WTC11 (cell line): ENCODE measurements at regions not wholly inside any gene's neighbourhood (a gene's known extent, or its start where the extent isn't known, plus 50 kb on each side); places are given as distances from the start of the nearest gene placed in this dataset.

ENCODE experiments used
- ATAC-seq: fragments of 200-7000 bp; cut with Tn5 transposase; 2 replicates; pipeline ENCODE4 v1.10.0; 2021; ENCODE audit warnings: mild to moderate bottlenecking, moderate library complexity
- CTCF ChIA-PET: fragments of 300-600 bp; sonication (Branson Sonifier 250); formaldehyde crosslinking; loops from one replicate; lab custom pipeline; 2021; ENCODE audit warnings: antibody characterized with exemption; lab: Charles Lee
- POLR2A ChIA-PET: fragments of 350-600 bp; sonication (Branson Sonifier 250); formaldehyde crosslinking; loops from one replicate; lab custom pipeline; 2021; ENCODE audit warnings: antibody characterized with exemption; lab: Charles Lee
- DNase-seq: peaks from one replicate; pipeline ENCODE4 v3.0.0; 2021; ENCODE audit warnings: low spot score
- H3K27ac Mint-ChIP-seq: 2 replicates; pipeline ENCODE4 v1.8.0; 2021; ENCODE audit warnings: mixed read lengths
- H3K27me3 Mint-ChIP-seq: 2 replicates; pipeline ENCODE4 v1.8.0; 2021; ENCODE audit warnings: low read depth, mild to moderate bottlenecking, moderate library complexity, mixed read lengths
- H3K36me3 Mint-ChIP-seq: 2 replicates; pipeline ENCODE4 v1.8.0; 2021; ENCODE audit warnings: mixed read lengths
- H3K4me1 Mint-ChIP-seq: 2 replicates; pipeline ENCODE4 v1.8.0; 2022; ENCODE audit warnings: mixed read lengths
- H3K4me3 Mint-ChIP-seq: 2 replicates; pipeline ENCODE4 v1.8.0; 2021; ENCODE audit warnings: mild to moderate bottlenecking, moderate library complexity, mixed read lengths
- H3K9me3 Mint-ChIP-seq: 2 replicates; pipeline ENCODE4 v1.8.0; 2021; ENCODE audit warnings: mixed read lengths
- ATF3 ChIP-seq: sonication (generic); formaldehyde crosslinking; conservative IDR thresholded peaks from 2 replicates; pipeline ENCODE4 v1.8.1; 2022; ENCODE audit warnings: mild to moderate bottlenecking, missing genetic modification reagents
- CREM ChIP-seq: sonication (generic); formaldehyde crosslinking; IDR thresholded peaks from 2 replicates; pipeline ENCODE4 v1.8.1; 2022; ENCODE audit warnings: mild to moderate bottlenecking, missing genetic modification reagents, moderate library complexity
- CTCF ChIP-seq: fragments of 200-600 bp; IDR thresholded peaks from 2 replicates; pipeline ENCODE4 v1.8.0; 2022; ENCODE audit warnings: antibody characterized with exemption
- ESRRA ChIP-seq: sonication (generic); formaldehyde crosslinking; IDR thresholded peaks from 2 replicates; pipeline ENCODE4 v1.8.1; 2022; ENCODE audit warnings: mild to moderate bottlenecking, missing genetic modification reagents, borderline replicate concordance
- HMGXB4 ChIP-seq: sonication (generic); formaldehyde crosslinking; IDR thresholded peaks from 2 replicates; pipeline ENCODE4 v1.8.1; 2023; ENCODE audit warnings: mild to moderate bottlenecking, moderate library complexity, missing genetic modification reagents
- IRF2 ChIP-seq: sonication (generic); formaldehyde crosslinking; IDR thresholded peaks from 2 replicates; pipeline ENCODE4 v1.8.0; 2022; ENCODE audit warnings: low read depth, missing genetic modification reagents, borderline replicate concordance
- JAZF1 ChIP-seq: fragments of 250-450 bp; sonication (Bioruptor Pico); IDR thresholded peaks from 2 replicates; pipeline ENCODE4 v1.9.0; 2021; ENCODE audit warnings: moderate library complexity, mild to moderate bottlenecking, inconsistent platforms
- JUN ChIP-seq: sonication (generic); formaldehyde crosslinking; IDR thresholded peaks from 2 replicates; pipeline ENCODE4 v1.8.0; 2023; ENCODE audit warnings: mild to moderate bottlenecking, missing genetic modification reagents
- MYBL2 ChIP-seq: sonication (generic); formaldehyde crosslinking; IDR thresholded peaks from 2 replicates; pipeline ENCODE4 v1.8.1; 2023; ENCODE audit warnings: mild to moderate bottlenecking, moderate library complexity, missing genetic modification reagents
- NFYB ChIP-seq: sonication (generic); formaldehyde crosslinking; conservative IDR thresholded peaks from 2 replicates; pipeline ENCODE4 v1.8.0; 2022; ENCODE audit warnings: low read depth, missing genetic modification reagents
- NR1H2 ChIP-seq: sonication (generic); formaldehyde crosslinking; IDR thresholded peaks from 2 replicates; pipeline ENCODE4 v1.9.0; 2021; ENCODE audit warnings: mild to moderate bottlenecking, moderate library complexity, missing genetic modification reagents
- PRRX2 ChIP-seq: fragments of 250-450 bp; sonication (Bioruptor Pico); IDR thresholded peaks from 2 replicates; pipeline ENCODE4 v1.8.0; 2021; ENCODE audit warnings: mild to moderate bottlenecking
- SP1 ChIP-seq: sonication (generic); formaldehyde crosslinking; conservative IDR thresholded peaks from 2 replicates; pipeline ENCODE4 v1.8.1; 2022; ENCODE audit warnings: missing genetic modification reagents
- ZBTB43 ChIP-seq: sonication (generic); formaldehyde crosslinking; IDR thresholded peaks from 2 replicates; pipeline ENCODE4 v1.8.1; 2023; ENCODE audit warnings: mild to moderate bottlenecking, missing genetic modification reagents
- ZNF121 ChIP-seq: sonication (generic); formaldehyde crosslinking; IDR thresholded peaks from 2 replicates; pipeline ENCODE4 v1.8.0; 2023; ENCODE audit warnings: missing genetic modification reagents
- ZNF219 ChIP-seq: sonication (generic); formaldehyde crosslinking; IDR thresholded peaks from 2 replicates; pipeline ENCODE4 v1.8.0; 2023; ENCODE audit warnings: missing genetic modification reagents, mild to moderate bottlenecking, borderline replicate concordance
- ZNF263 ChIP-seq: sonication (generic); formaldehyde crosslinking; IDR thresholded peaks from 2 replicates; pipeline ENCODE4 v1.8.1; 2022; ENCODE audit warnings: low read depth, mild to moderate bottlenecking, moderate library complexity, missing genetic modification reagents
- ZNF317 ChIP-seq: sonication (generic); formaldehyde crosslinking; IDR thresholded peaks from 2 replicates; pipeline ENCODE4 v1.8.1; 2023; ENCODE audit warnings: low read depth, mild to moderate bottlenecking, moderate library complexity, missing genetic modification reagents, borderline replicate concordance
- ZNF671 ChIP-seq: fragments of 250-450 bp; sonication (Bioruptor Pico); IDR thresholded peaks from 2 replicates; pipeline ENCODE4 v1.8.0; 2021; ENCODE audit warnings: mild to moderate bottlenecking
- TF ChIP-seq, protein P1 (sequence below): sonication (generic); formaldehyde crosslinking; IDR thresholded peaks from 2 replicates; pipeline ENCODE4 v1.8.0; 2022; ENCODE audit warnings: missing genetic modification reagents
- TF ChIP-seq, protein P2 (sequence below): sonication (generic); formaldehyde crosslinking; IDR thresholded peaks from 2 replicates; pipeline ENCODE4 v1.8.1; 2023; ENCODE audit warnings: mild to moderate bottlenecking, missing genetic modification reagents, borderline replicate concordance

- TF ChIP-seq JAZF1 (CRISPR knock-in tag) (no peak), ZBTB43 (CRISPR knock-in tag) (no peak)
Observed at GRCh38 chr1:4424254-4424653, 230.2 kb upstream of the AJAP1 start (continued).

DNA sequence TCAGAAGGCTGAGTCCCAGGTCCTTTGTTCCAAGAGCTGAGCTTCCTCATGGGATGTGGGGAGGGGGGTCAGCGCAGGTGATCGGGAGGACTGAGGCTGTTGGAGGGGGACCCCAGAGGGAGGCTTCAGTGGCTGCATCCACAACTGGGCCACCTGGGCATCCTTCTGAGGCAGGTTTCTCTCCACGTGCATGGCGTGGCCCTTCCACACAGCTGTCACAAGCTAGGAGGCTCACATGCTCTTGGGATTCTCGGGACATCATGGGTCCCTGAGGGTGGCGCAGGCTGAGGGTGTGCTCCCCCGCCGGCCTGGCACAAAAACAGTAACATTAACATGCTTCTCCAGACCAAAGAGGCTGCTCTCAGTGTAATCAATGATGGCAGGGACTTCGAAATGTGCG, 229.6 kb upstream of the AJAP1 start:
- ATAC-seq = no peak
- Mint-ChIP-seq H3K9me3 (peaks cover 88% of the 10 kb centered on the region), H3K27ac (no peak overlapping the region), H3K27me3 (peaks cover 12% of the 10 kb centered on the region), H3K36me3 (peaks cover 83% of the 10 kb centered on the region), H3K4me1 (no peaks in the 10 kb centered on the region), H3K4me3 (no peak overlapping the region)
- POLR2A ChIA-PET = no interaction called here
- CTCF ChIA-PET = no interaction called here
- DNase-seq = no peak
- TF ChIP-seq CTCF = no peak

- ChIA-PET POLR2A (no interaction called here), CTCF (no interaction called here)
- no peak overlapping the region for H3K27ac Mint-ChIP-seq
- no peak for DNase-seq
- peaks cover 80% of the 10 kb centered on the region for H3K9me3 Mint-ChIP-seq
- peaks cover 79% of the 10 kb centered on the region for H3K36me3 Mint-ChIP-seq
- no peaks in the 10 kb centered on the region for H3K4me1 Mint-ChIP-seq
- TF ChIP-seq IRF2 (CRISPR knock-in tag) (no peak), PRRX2 (no peak), JUN (CRISPR knock-in tag) (no peak), ZNF317 (CRISPR knock-in tag) (no peak), NR1H2 (CRISPR knock-in tag) (no peak), JAZF1 (CRISPR knock-in tag) (no peak), HMGXB4 (CRISPR knock-in tag) (no peak), CREM (CRISPR knock-in tag) (no peak), ZNF121 (CRISPR knock-in tag) (no peak), MYBL2 (CRISPR knock-in tag) (no peak), SP1 (CRISPR knock-in tag) (no peak), ZNF263 (CRISPR knock-in tag) (no peak), ZNF671 (no peak), ZNF219 (CRISPR knock-in tag) (no peak), ESRRA (CRISPR knock-in tag) (no peak), NFYB (CRISPR knock-in tag) (no peak), ATF3 (no peak)
- TF ChIP-seq, protein P1, sequence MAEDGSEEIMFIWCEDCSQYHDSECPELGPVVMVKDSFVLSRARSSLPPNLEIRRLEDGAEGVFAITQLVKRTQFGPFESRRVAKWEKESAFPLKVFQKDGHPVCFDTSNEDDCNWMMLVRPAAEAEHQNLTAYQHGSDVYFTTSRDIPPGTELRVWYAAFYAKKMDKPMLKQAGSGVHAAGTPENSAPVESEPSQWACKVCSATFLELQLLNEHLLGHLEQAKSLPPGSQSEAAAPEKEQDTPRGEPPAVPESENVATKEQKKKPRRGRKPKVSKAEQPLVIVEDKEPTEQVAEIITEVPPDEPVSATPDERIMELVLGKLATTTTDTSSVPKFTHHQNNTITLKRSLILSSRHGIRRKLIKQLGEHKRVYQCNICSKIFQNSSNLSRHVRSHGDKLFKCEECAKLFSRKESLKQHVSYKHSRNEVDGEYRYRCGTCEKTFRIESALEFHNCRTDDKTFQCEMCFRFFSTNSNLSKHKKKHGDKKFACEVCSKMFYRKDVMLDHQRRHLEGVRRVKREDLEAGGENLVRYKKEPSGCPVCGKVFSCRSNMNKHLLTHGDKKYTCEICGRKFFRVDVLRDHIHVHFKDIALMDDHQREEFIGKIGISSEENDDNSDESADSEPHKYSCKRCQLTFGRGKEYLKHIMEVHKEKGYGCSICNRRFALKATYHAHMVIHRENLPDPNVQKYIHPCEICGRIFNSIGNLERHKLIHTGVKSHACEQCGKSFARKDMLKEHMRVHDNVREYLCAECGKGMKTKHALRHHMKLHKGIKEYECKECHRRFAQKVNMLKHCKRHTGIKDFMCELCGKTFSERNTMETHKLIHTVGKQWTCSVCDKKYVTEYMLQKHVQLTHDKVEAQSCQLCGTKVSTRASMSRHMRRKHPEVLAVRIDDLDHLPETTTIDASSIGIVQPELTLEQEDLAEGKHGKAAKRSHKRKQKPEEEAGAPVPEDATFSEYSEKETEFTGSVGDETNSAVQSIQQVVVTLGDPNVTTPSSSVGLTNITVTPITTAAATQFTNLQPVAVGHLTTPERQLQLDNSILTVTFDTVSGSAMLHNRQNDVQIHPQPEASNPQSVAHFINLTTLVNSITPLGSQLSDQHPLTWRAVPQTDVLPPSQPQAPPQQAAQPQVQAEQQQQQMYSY = no peak
- TF ChIP-seq, protein P2, sequence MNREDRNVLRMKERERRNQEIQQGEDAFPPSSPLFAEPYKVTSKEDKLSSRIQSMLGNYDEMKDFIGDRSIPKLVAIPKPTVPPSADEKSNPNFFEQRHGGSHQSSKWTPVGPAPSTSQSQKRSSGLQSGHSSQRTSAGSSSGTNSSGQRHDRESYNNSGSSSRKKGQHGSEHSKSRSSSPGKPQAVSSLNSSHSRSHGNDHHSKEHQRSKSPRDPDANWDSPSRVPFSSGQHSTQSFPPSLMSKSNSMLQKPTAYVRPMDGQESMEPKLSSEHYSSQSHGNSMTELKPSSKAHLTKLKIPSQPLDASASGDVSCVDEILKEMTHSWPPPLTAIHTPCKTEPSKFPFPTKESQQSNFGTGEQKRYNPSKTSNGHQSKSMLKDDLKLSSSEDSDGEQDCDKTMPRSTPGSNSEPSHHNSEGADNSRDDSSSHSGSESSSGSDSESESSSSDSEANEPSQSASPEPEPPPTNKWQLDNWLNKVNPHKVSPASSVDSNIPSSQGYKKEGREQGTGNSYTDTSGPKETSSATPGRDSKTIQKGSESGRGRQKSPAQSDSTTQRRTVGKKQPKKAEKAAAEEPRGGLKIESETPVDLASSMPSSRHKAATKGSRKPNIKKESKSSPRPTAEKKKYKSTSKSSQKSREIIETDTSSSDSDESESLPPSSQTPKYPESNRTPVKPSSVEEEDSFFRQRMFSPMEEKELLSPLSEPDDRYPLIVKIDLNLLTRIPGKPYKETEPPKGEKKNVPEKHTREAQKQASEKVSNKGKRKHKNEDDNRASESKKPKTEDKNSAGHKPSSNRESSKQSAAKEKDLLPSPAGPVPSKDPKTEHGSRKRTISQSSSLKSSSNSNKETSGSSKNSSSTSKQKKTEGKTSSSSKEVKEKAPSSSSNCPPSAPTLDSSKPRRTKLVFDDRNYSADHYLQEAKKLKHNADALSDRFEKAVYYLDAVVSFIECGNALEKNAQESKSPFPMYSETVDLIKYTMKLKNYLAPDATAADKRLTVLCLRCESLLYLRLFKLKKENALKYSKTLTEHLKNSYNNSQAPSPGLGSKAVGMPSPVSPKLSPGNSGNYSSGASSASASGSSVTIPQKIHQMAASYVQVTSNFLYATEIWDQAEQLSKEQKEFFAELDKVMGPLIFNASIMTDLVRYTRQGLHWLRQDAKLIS (CRISPR knock-in tag) = no peak
- no peak overlapping the region for H3K4me3 Mint-ChIP-seq
- ATAC-seq = no peak
- peaks cover 12% of the 10 kb centered on the region for H3K27me3 Mint-ChIP-seq
Observed at GRCh38 chr1:4425892-4426291, 228.5 kb upstream of the AJAP1 start.
